Liver (tissue), 8 donors: ENCODE measurements at regions not wholly inside any gene's neighbourhood (a gene's known extent, or its start where the extent isn't known, plus 50 kb on each side); places are given as distances from the start of the nearest gene placed in this dataset.

Experiments
- DNase-seq: peaks from one replicate; pipeline ENCODE4 v3.0.0-alpha.2; 2017; ENCODE audit warnings: low spot score
- H3K27ac ChIP-seq, 2 donors: one replicate each; pipeline ENCODE4 v1.7.0; 2013; ENCODE audit warnings: inconsistent platforms in 2 of 2, low read length in 2 of 2, control low read depth in 1 of 2, low read depth in 1 of 2, mild to moderate bottlenecking in 1 of 2
- H3K27me3 ChIP-seq, 4 donors: one replicate each; pipeline versions ENCODE4 v1.6.1 to v1.7.0; 2013; ENCODE audit warnings: low read length in 3 of 4, inconsistent platforms in 1 of 4, mild to moderate bottlenecking in 1 of 4, moderate library complexity in 1 of 4; ENCODE audit not compliant: control insufficient read depth in 4 of 4, insufficient read depth in 4 of 4
- H3K36me3 ChIP-seq, 4 donors: one replicate each; pipeline versions ENCODE4 v1.6.1 to v1.7.0; 2013; ENCODE audit warnings: low read length in 3 of 4, mild to moderate bottlenecking in 3 of 4, low read depth in 1 of 4, moderate library complexity in 1 of 4; ENCODE audit not compliant: control insufficient read depth in 4 of 4, insufficient read depth in 3 of 4
- H3K4me1 ChIP-seq, 4 donors: one replicate each; pipeline versions ENCODE4 v1.6.1 to v1.7.0; 2013; ENCODE audit warnings: low read length in 3 of 4, mild to moderate bottlenecking in 3 of 4, moderate library complexity in 1 of 4; ENCODE audit not compliant: control insufficient read depth in 4 of 4, insufficient read depth in 4 of 4
- H3K4me3 ChIP-seq, 3 donors: one replicate each; pipeline versions ENCODE4 v1.6.1 to v1.7.0; 2013; ENCODE audit warnings: low read length in 3 of 3, control low read depth in 1 of 3, low read depth in 1 of 3, mild to moderate bottlenecking in 1 of 3
- H3K9ac ChIP-seq, 2 donors: one replicate each; pipeline ENCODE4 v1.7.0; 2013; ENCODE audit warnings: low read length in 2 of 2, mild to moderate bottlenecking in 2 of 2, moderate library complexity in 2 of 2, control low read depth in 1 of 2, low read depth in 1 of 2
- H3K9me3 ChIP-seq, 4 donors: one replicate each; pipeline versions ENCODE4 v1.6.1 to v1.7.0; 2013; ENCODE audit warnings: low read length in 3 of 4; ENCODE audit not compliant: control insufficient read depth in 4 of 4
- ATF3 ChIP-seq: IDR thresholded peaks from 2 replicates; pipeline ENCODE4 v1.6.1; 2016; ENCODE audit warnings: antibody characterized with exemption
- CTCF ChIP-seq: fragments of 150-350 bp; IDR thresholded peaks from 2 replicates; pipeline ENCODE4 v1.5.1; 2017; ENCODE audit warnings: improper control_type of control experiment, low read depth, low read length; ENCODE audit not compliant: missing input control
- EGR1 ChIP-seq, 2 donors: IDR thresholded peaks; 2 replicates each; pipeline ENCODE4 v1.6.1; 2016 to 2018; ENCODE audit warnings: antibody characterized with exemption in 2 of 2, low read depth in 2 of 2
- FOXA1 ChIP-seq: IDR thresholded peaks from 2 replicates; pipeline ENCODE4 v1.6.1; 2016; ENCODE audit warnings: antibody characterized with exemption
- FOXA2 ChIP-seq: IDR thresholded peaks from 2 replicates; pipeline ENCODE4 v1.6.1; 2016; ENCODE audit warnings: antibody characterized with exemption
- GABPA ChIP-seq, 2 donors: IDR thresholded peaks in 1 of 2; conservative IDR thresholded peaks in 1 of 2; 2 replicates each; pipeline ENCODE4 v1.6.1; 2016; ENCODE audit warnings: antibody characterized with exemption in 2 of 2, mild to moderate bottlenecking in 1 of 2, moderate library complexity in 1 of 2
- HNF4G ChIP-seq: IDR thresholded peaks from 2 replicates; pipeline ENCODE4 v1.6.1; 2016; ENCODE audit warnings: antibody characterized with exemption
- JUND ChIP-seq, 2 donors: IDR thresholded peaks; 2 replicates each; pipeline ENCODE4 v1.6.1; 2016; ENCODE audit warnings: antibody characterized with exemption in 2 of 2
- NR2F2 ChIP-seq: IDR thresholded peaks from 2 replicates; pipeline ENCODE4 v1.6.1; 2016; ENCODE audit warnings: antibody characterized with exemption
- RAD21 ChIP-seq, 2 donors: IDR thresholded peaks; 2 replicates each; pipeline ENCODE4 v1.6.1; 2016; ENCODE audit warnings: antibody characterized with exemption in 2 of 2, mild to moderate bottlenecking in 2 of 2
- RXRA ChIP-seq, 2 donors: IDR thresholded peaks; 2 replicates each; pipeline ENCODE4 v1.6.1; 2017 to 2018; ENCODE audit warnings: antibody characterized with exemption in 2 of 2, mild to moderate bottlenecking in 1 of 2
- TAF1 ChIP-seq: conservative IDR thresholded peaks from 2 replicates; pipeline ENCODE4 v1.6.1; 2016; ENCODE audit warnings: antibody characterized with exemption, mild to moderate bottlenecking
- YY1 ChIP-seq: IDR thresholded peaks from 2 replicates; pipeline ENCODE4 v1.6.1; 2016; ENCODE audit warnings: antibody characterized with exemption, mild to moderate bottlenecking
- ZBTB33 ChIP-seq: IDR thresholded peaks from 2 replicates; pipeline ENCODE4 v1.6.1; 2016; ENCODE audit warnings: antibody characterized with exemption
- WGBS: extraction: QIAGEN DNeasy Blood & Tissue Kit; methylation state at CpG from one replicate; pipeline ENCODE4 v1.1.7; 2013; 5-methylcytosine and 5-hydroxymethylcytosine counted together
- TF ChIP-seq, protein P1 (sequence below): IDR thresholded peaks from 2 replicates; pipeline ENCODE4 v1.6.1; 2016; ENCODE audit warnings: antibody characterized with exemption, mild to moderate bottlenecking
- donor health status: healthy.
- donor health status: healthy.
- donor health status: healthy.
- donor health status: healthy.
- donor health status: healthy.

DNA sequence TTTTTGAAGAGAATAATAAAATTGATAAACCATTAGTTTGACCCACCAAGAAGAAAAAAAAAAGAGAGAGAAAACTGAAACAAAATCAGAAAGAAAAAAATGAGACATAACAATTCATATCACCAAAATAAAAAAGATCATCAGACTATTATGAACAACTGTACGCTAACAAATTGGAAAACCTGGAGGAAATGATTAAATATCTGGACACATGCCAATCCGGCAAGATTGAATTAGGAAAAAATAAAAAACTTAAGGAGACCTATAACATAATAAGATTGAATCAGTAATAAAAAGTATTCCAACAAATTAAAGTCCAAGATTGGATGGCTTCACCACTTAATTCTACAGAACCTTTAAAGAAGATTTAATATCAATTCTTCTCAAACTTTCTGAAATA lies 136.7 kb downstream of the CASP12 start:
- H3K4me1 ChIP-seq: no peaks in the 10 kb centered on the region
- WGBS: 80% methylated on average over 2 of the region's 2 CpGs
- H3K27me3 ChIP-seq: no peaks in the 10 kb centered on the region
- H3K4me3 ChIP-seq: no peak overlapping the region
- H3K9ac ChIP-seq: no peak overlapping the region
- no peaks in the 10 kb centered on the region for H3K36me3 ChIP-seq
- no peak overlapping the region for H3K27ac ChIP-seq
- no peak for DNase-seq
- peaks cover 0 to 2% (median 0%) of the 10 kb centered on the region in 4 donors for H3K9me3 ChIP-seq
- no peak for TF ChIP-seq HNF4G
- no peak for TF ChIP-seq YY1
- no peak for TF ChIP-seq FOXA1
- TF ChIP-seq EGR1 (IDR thresholded peaks at IDR 0.05; ENCODE audit: low read depth in 2 of 2): no peak
- TF ChIP-seq FOXA2: no peak
- TF ChIP-seq ATF3: no peak
- no peak for TF ChIP-seq ZBTB33
- TF ChIP-seq, protein P1, sequence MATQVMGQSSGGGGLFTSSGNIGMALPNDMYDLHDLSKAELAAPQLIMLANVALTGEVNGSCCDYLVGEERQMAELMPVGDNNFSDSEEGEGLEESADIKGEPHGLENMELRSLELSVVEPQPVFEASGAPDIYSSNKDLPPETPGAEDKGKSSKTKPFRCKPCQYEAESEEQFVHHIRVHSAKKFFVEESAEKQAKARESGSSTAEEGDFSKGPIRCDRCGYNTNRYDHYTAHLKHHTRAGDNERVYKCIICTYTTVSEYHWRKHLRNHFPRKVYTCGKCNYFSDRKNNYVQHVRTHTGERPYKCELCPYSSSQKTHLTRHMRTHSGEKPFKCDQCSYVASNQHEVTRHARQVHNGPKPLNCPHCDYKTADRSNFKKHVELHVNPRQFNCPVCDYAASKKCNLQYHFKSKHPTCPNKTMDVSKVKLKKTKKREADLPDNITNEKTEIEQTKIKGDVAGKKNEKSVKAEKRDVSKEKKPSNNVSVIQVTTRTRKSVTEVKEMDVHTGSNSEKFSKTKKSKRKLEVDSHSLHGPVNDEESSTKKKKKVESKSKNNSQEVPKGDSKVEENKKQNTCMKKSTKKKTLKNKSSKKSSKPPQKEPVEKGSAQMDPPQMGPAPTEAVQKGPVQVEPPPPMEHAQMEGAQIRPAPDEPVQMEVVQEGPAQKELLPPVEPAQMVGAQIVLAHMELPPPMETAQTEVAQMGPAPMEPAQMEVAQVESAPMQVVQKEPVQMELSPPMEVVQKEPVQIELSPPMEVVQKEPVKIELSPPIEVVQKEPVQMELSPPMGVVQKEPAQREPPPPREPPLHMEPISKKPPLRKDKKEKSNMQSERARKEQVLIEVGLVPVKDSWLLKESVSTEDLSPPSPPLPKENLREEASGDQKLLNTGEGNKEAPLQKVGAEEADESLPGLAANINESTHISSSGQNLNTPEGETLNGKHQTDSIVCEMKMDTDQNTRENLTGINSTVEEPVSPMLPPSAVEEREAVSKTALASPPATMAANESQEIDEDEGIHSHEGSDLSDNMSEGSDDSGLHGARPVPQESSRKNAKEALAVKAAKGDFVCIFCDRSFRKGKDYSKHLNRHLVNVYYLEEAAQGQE: no peak
- TF ChIP-seq JUND (IDR thresholded peaks at IDR 0.05): no peak
- TF ChIP-seq RAD21 (IDR thresholded peaks at IDR 0.05): no peak
- no peak for TF ChIP-seq TAF1
- TF ChIP-seq GABPA (IDR thresholded peaks at IDR 0.05 in 1 of 2, conservative IDR thresholded peaks at IDR 0.05 in 1 of 2): no peak
- TF ChIP-seq RXRA (IDR thresholded peaks at IDR 0.05): no peak
- no peak for TF ChIP-seq CTCF

DNA sequence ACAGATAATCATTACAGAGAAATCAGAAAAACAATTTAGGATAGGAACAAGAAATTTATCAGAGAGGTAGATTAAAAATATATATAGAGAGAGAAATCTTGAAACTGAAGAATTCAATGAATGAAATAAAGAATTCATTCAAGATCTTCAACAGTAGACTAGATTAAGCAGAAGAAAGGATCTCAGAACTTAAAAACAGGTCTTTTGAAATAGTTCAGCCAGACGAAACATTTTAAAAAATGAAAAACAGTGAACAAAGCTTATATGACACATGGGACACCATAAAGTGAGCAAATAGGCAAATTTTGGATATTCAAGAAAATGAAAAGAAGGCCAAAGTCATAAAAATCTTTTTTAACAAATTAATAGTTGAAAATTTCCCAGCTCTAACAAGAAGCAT lies 138.8 kb downstream of the CASP12 start:
- no peak for DNase-seq
- H3K27me3 ChIP-seq: no peaks in the 10 kb centered on the region
- no peak overlapping the region for H3K4me3 ChIP-seq
- WGBS: 65% methylated on average over 1 of the region's 1 CpG
- no peak overlapping the region for H3K9ac ChIP-seq
- TF ChIP-seq NR2F2 (no peak), JUND (IDR thresholded peaks at IDR 0.05) (no peak), RAD21 (IDR thresholded peaks at IDR 0.05) (no peak), HNF4G (no peak)
- H3K36me3 ChIP-seq: no peaks in the 10 kb centered on the region
- peaks cover 0 to 2% (median 0%) of the 10 kb centered on the region in 4 donors for H3K9me3 ChIP-seq
- no peak overlapping the region for H3K27ac ChIP-seq
- no peaks in the 10 kb centered on the region for H3K4me1 ChIP-seq
